BE2C (cell line): ENCODE measurements at regions not wholly inside any gene's neighbourhood (a gene's known extent, or its start where the extent isn't known, plus 50 kb on each side); places are given as distances from the start of the nearest gene placed in this dataset.

Experiments
- DNase-seq: peaks from one replicate; pipeline ENCODE4 v3.0.0-alpha.2; 2020
- H3K27me3 ChIP-seq: fragments of 250-450 bp; sonication (Bioruptor Pico); 2 replicates; pipeline ENCODE4 v1.5.1; 2020; ENCODE audit warnings: mild to moderate bottlenecking
- H3K36me3 ChIP-seq: fragments of 250-450 bp; sonication (Bioruptor Pico); 2 replicates; pipeline ENCODE4 v1.5.1; 2020; ENCODE audit warnings: mild to moderate bottlenecking
- H3K4me1 ChIP-seq: fragments of 250-450 bp; sonication (Bioruptor Pico); 2 replicates; pipeline ENCODE4 v1.5.1; 2020
- H3K4me3 ChIP-seq: 2 replicates; pipeline ENCODE4 v1.5.1; 2011; ENCODE audit warnings: low read depth, low read length
- H3K9me3 ChIP-seq: fragments of 250-450 bp; sonication (Bioruptor Pico); 2 replicates; pipeline ENCODE4 v1.5.1; 2020
- CTCF ChIP-seq: IDR thresholded peaks from 2 replicates; pipeline ENCODE4 v1.5.1; 2012; ENCODE audit warnings: mild to moderate bottlenecking, low read depth, low read length

- H3K4me1 ChIP-seq: no peaks in the 10 kb centered on the region
- no peak for TF ChIP-seq CTCF
- no peak overlapping the region for H3K4me3 ChIP-seq
- no peaks in the 10 kb centered on the region for H3K27me3 ChIP-seq
- no peak for DNase-seq
- H3K36me3 ChIP-seq: no peaks in the 10 kb centered on the region
- H3K9me3 ChIP-seq: no peaks in the 10 kb centered on the region
Observed at GRCh38 chr13:21805733-21806132, 134.9 kb downstream of the FGF9 start.

GRCh38 chr13:21812192-21812626 lies 141.3 kb downstream of the FGF9 start:
- H3K4me1 ChIP-seq: no peaks in the 10 kb centered on the region
- no peaks in the 10 kb centered on the region for H3K9me3 ChIP-seq
- H3K4me3 ChIP-seq: no peak overlapping the region
- H3K27me3 ChIP-seq: no peaks in the 10 kb centered on the region
- no peaks in the 10 kb centered on the region for H3K36me3 ChIP-seq
- TF ChIP-seq CTCF: no peak
- no peak for DNase-seq

GRCh38 chr13:21813110-21813509 lies 142.2 kb downstream of the FGF9 start:
- no peak for TF ChIP-seq CTCF
- no peaks in the 10 kb centered on the region for H3K27me3 ChIP-seq
- no peaks in the 10 kb centered on the region for H3K9me3 ChIP-seq
- no peaks in the 10 kb centered on the region for H3K4me1 ChIP-seq
- DNase-seq: no peak
- H3K36me3 ChIP-seq: no peaks in the 10 kb centered on the region
- H3K4me3 ChIP-seq: no peak overlapping the region

GRCh38 chr13:21813844-21814243 lies 143.0 kb downstream of the FGF9 start:
- no peak for DNase-seq

GRCh38 chr13:21814604-21815003 lies 143.7 kb downstream of the FGF9 start:
- H3K4me1 ChIP-seq: no peaks in the 10 kb centered on the region
- no peaks in the 10 kb centered on the region for H3K36me3 ChIP-seq

More at GRCh38 chr13:21813844-21814243, 143.0 kb downstream of the FGF9 start:
- Histone ChIP-seq H3K36me3 (no peaks in the 10 kb centered on the region), H3K4me3 (no peak overlapping the region), H3K4me1 (no peaks in the 10 kb centered on the region), H3K27me3 (no peaks in the 10 kb centered on the region), H3K9me3 (no peaks in the 10 kb centered on the region)
- no peak for TF ChIP-seq CTCF

GRCh38 chr13:21817878-21818277 lies 147.0 kb downstream of the FGF9 start:
- no peaks in the 10 kb centered on the region for H3K4me1 ChIP-seq
- no peak for TF ChIP-seq CTCF
- H3K4me3 ChIP-seq: no peak overlapping the region
- no peaks in the 10 kb centered on the region for H3K27me3 ChIP-seq
- H3K9me3 ChIP-seq: no peaks in the 10 kb centered on the region
- DNase-seq: no peak
- H3K36me3 ChIP-seq: no peaks in the 10 kb centered on the region

More at GRCh38 chr13:21814604-21815003, 143.7 kb downstream of the FGF9 start:
- no peak overlapping the region for H3K4me3 ChIP-seq
- DNase-seq: no peak
- H3K9me3 ChIP-seq: no peaks in the 10 kb centered on the region
- no peak for TF ChIP-seq CTCF
- H3K27me3 ChIP-seq: no peaks in the 10 kb centered on the region
